Nephron (organoid): ENCODE measurements at regions not wholly inside any gene's neighbourhood (a gene's known extent, or its start where the extent isn't known, plus 50 kb on each side); places are given as distances from the start of the nearest gene placed in this dataset.

ENCODE experiments used
- H3K27ac Mint-ChIP-seq, 3 experiments: 2 replicates each; pipeline ENCODE4 v1.8.0; 2020; ENCODE audit warnings: mixed read lengths in 3 of 3, mild to moderate bottlenecking in 2 of 3, moderate library complexity in 1 of 3
- H3K27me3 Mint-ChIP-seq: 2 replicates; pipeline ENCODE4 v1.8.0; 2021; ENCODE audit warnings: low read depth, mild to moderate bottlenecking, moderate library complexity, mixed read lengths
- H3K36me3 Mint-ChIP-seq: 2 replicates; pipeline ENCODE4 v1.8.0; 2020; ENCODE audit warnings: low read depth, mixed read lengths
- H3K4me1 Mint-ChIP-seq: 2 replicates; pipeline ENCODE4 v1.8.0; 2020; ENCODE audit warnings: mixed read lengths
- H3K4me3 Mint-ChIP-seq, 3 experiments: 2 replicates each; pipeline ENCODE4 v1.8.0; 2020; ENCODE audit warnings: mild to moderate bottlenecking in 3 of 3, mixed read lengths in 3 of 3, moderate library complexity in 2 of 3
- H3K9me3 Mint-ChIP-seq: 2 replicates; pipeline ENCODE4 v1.8.0; 2020; ENCODE audit warnings: mixed read lengths
- TF ChIP-seq, protein P1 (sequence below), 3 experiments: fragments of 200-600 bp; sonication (generic); IDR thresholded peaks; one replicate each; pipeline ENCODE4 v1.5.0; 2021; ENCODE audit warnings: antibody characterized with exemption in 3 of 3; ENCODE audit not compliant: unreplicated experiment in 3 of 3

GRCh38 chrX:26586570-26586969 is 370.6 kb downstream of the MAGEB5 start:
- peak overlapping the region in 1 of 3 experiments; percentile 14 for H3K27ac Mint-ChIP-seq
- TF ChIP-seq, protein P1, sequence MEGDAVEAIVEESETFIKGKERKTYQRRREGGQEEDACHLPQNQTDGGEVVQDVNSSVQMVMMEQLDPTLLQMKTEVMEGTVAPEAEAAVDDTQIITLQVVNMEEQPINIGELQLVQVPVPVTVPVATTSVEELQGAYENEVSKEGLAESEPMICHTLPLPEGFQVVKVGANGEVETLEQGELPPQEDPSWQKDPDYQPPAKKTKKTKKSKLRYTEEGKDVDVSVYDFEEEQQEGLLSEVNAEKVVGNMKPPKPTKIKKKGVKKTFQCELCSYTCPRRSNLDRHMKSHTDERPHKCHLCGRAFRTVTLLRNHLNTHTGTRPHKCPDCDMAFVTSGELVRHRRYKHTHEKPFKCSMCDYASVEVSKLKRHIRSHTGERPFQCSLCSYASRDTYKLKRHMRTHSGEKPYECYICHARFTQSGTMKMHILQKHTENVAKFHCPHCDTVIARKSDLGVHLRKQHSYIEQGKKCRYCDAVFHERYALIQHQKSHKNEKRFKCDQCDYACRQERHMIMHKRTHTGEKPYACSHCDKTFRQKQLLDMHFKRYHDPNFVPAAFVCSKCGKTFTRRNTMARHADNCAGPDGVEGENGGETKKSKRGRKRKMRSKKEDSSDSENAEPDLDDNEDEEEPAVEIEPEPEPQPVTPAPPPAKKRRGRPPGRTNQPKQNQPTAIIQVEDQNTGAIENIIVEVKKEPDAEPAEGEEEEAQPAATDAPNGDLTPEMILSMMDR (IDR thresholded peaks at IDR 0.05; ENCODE audit: unreplicated experiment in 3 of 3), result no peak
- H3K36me3 Mint-ChIP-seq, result no peaks in the 10 kb centered on the region
- H3K4me1 Mint-ChIP-seq, result peaks cover under 1% of the 10 kb centered on the region
- no peaks in the 10 kb centered on the region for H3K27me3 Mint-ChIP-seq
- peaks cover 3% of the 10 kb centered on the region for H3K9me3 Mint-ChIP-seq
- H3K4me3 Mint-ChIP-seq, result no peak overlapping the region

DNA sequence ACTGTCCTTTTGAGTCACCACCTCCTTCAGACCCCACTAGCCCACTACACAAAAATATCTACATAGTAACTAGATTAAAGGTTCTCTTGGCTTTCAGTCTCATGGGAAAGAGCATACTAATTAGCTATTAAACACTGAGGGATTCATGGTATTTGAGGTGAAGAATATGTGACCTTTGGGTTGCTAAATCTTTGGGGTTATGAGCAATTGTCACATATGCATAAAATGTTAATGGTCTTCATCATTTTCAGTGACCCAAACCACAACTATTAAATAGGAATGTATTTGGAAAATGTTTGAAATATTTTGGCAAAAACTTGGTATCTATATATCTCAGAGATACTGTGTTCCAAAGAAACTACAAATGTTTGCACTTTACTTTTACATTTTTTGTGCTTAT is 365.1 kb downstream of the MAGEB5 start:
- Mint-ChIP-seq H3K27me3 (no peaks in the 10 kb centered on the region), H3K9me3 (peaks cover 3% of the 10 kb centered on the region), H3K4me3 (no peak overlapping the region), H3K4me1 (peaks cover 7% of the 10 kb centered on the region), H3K36me3 (no peaks in the 10 kb centered on the region), H3K27ac (peak overlapping the region; percentile 3 to 19 (median 19))
- TF ChIP-seq, protein P1 (IDR thresholded peaks at IDR 0.05; ENCODE audit: unreplicated experiment in 3 of 3), result no peak

DNA sequence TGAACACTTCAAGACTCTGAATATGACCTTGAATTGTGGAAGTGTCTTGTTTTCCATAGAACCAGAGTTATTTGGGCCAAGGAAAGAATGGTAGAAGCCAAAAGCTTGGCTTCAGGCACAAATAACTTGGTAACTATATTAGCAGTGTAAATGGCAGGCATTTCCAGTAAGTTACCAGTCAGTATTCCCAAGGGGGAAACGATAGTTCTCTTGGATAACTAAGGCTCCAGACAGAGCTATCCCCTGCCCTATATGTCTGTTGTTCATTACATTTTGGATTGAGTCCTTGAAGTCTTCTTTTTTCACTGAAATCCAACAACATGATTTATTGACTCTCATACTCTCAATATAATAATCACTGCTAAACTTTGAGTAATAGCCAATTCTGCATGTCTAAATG is 364.1 kb downstream of the MAGEB5 start:
- H3K4me3 Mint-ChIP-seq, result no peak overlapping the region
- TF ChIP-seq, protein P1 (IDR thresholded peaks at IDR 0.05; ENCODE audit: unreplicated experiment in 3 of 3), result no peak
- H3K27ac Mint-ChIP-seq, result no peak overlapping the region
- no peaks in the 10 kb centered on the region for H3K27me3 Mint-ChIP-seq
- no peaks in the 10 kb centered on the region for H3K36me3 Mint-ChIP-seq
- peaks cover 7% of the 10 kb centered on the region for H3K4me1 Mint-ChIP-seq
- H3K9me3 Mint-ChIP-seq, result peaks cover 3% of the 10 kb centered on the region

- Mint-ChIP-seq H3K4me3 (no peak overlapping the region), H3K36me3 (no peaks in the 10 kb centered on the region), H3K4me1 (no peaks in the 10 kb centered on the region), H3K27me3 (no peaks in the 10 kb centered on the region), H3K27ac (no peak overlapping the region), H3K9me3 (no peaks in the 10 kb centered on the region)
- TF ChIP-seq, protein P1 (IDR thresholded peaks at IDR 0.05; ENCODE audit: unreplicated experiment in 3 of 3), result no peak
These were observed 358.3 kb downstream of the MAGEB5 start for GRCh38 chrX:26574234-26574633.

DNA sequence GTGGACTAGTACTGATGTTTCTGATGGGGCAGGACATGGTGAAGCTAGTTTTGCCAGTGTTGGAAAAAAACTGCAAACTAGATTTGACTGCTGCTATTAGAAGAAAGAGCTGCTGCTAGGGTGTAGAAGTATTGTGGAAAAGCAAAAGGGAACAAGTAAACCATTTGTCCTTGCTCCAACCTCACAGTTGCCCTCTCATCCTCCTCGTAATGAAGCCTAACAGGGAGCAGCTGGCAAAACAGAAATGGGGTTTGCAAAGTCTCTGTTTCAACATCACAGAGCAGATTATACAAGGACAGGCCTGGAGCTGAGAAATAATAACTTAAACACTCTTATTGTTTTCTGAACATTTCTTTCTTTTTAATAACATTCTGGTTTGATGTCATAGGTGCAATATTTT is 346.2 kb downstream of the MAGEB5 start:
- no peaks in the 10 kb centered on the region for H3K36me3 Mint-ChIP-seq
- no peak overlapping the region for H3K27ac Mint-ChIP-seq
- H3K27me3 Mint-ChIP-seq, result no peaks in the 10 kb centered on the region
- H3K9me3 Mint-ChIP-seq, result peaks cover 5% of the 10 kb centered on the region
- H3K4me3 Mint-ChIP-seq, result no peak overlapping the region
- no peaks in the 10 kb centered on the region for H3K4me1 Mint-ChIP-seq
- TF ChIP-seq, protein P1 (IDR thresholded peaks at IDR 0.05; ENCODE audit: unreplicated experiment in 3 of 3), result no peak

GRCh38 chrX:26559855-26560254 is 343.9 kb downstream of the MAGEB5 start:
- no peaks in the 10 kb centered on the region for H3K4me1 Mint-ChIP-seq
- H3K9me3 Mint-ChIP-seq, result peaks cover 10% of the 10 kb centered on the region
- no peak overlapping the region for H3K27ac Mint-ChIP-seq
- no peaks in the 10 kb centered on the region for H3K36me3 Mint-ChIP-seq
- no peak overlapping the region for H3K4me3 Mint-ChIP-seq
- TF ChIP-seq, protein P1 (IDR thresholded peaks at IDR 0.05; ENCODE audit: unreplicated experiment in 3 of 3), result no peak
- no peaks in the 10 kb centered on the region for H3K27me3 Mint-ChIP-seq
